Type B pancreatic cell (in vitro differentiated cells): ENCODE measurements at regions not wholly inside any gene's neighbourhood (a gene's known extent, or its start where the extent isn't known, plus 50 kb on each side); places are given as distances from the start of the nearest gene placed in this dataset.

Experiments used
- DNase-seq: peaks from one replicate; pipeline ENCODE4 v3.0.0; 2021; ENCODE audit warnings: mixed read lengths; ENCODE audit not compliant: unreplicated experiment; ENCODE audit errors: extremely low spot score
- H3K27ac Mint-ChIP-seq: 2 replicates; pipeline ENCODE4 v1.8.0; 2021; ENCODE audit warnings: mild to moderate bottlenecking, mixed read lengths
- H3K27me3 Mint-ChIP-seq: 2 replicates; pipeline ENCODE4 v1.8.0; 2021; ENCODE audit warnings: mixed read lengths
- H3K36me3 Mint-ChIP-seq: 2 replicates; pipeline ENCODE4 v1.8.0; 2021; ENCODE audit warnings: mixed read lengths
- H3K4me1 Mint-ChIP-seq: one replicate; pipeline ENCODE4 v1.8.0; 2021; ENCODE audit warnings: mixed read lengths; ENCODE audit not compliant: unreplicated experiment
- H3K4me3 Mint-ChIP-seq: 2 replicates; pipeline ENCODE4 v1.8.0; 2021; ENCODE audit warnings: mild to moderate bottlenecking, mixed read lengths
- H3K9me3 Mint-ChIP-seq: 2 replicates; pipeline ENCODE4 v1.8.0; 2021; ENCODE audit warnings: mixed read lengths
- TF ChIP-seq, protein P1 (sequence below): fragments of 200-600 bp; sonication (generic); conservative IDR thresholded peaks from 2 replicates; pipeline ENCODE4 v1.5.0; 2021; ENCODE audit warnings: antibody characterized with exemption, mild to moderate bottlenecking

DNA sequence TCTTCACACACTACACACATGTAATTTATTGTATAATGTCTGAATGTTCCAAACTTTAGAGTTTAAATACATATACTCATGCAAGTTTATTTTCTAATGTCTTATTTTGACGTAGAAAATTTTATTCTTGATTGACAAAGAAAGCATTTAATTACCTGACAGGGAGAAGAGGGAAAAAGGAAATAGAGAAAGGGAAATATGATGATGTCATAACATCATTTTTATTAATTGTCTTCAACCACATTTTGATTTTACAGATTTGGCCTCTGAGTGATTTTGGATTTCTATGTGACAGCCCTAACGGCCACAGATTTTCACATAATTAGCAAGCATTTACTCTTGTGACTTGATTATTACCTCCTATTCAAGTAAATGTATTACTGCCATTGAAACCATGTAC is 106.1 kb upstream of the FSTL4 start:
- Mint-ChIP-seq H3K36me3 (no peaks in the 10 kb centered on the region), H3K4me3 (no peak overlapping the region), H3K9me3 (peaks cover 21% of the 10 kb centered on the region), H3K27ac (no peak overlapping the region), H3K27me3 (peaks cover 11% of the 10 kb centered on the region), H3K4me1 (no peaks in the 10 kb centered on the region)
- TF ChIP-seq, protein P1, sequence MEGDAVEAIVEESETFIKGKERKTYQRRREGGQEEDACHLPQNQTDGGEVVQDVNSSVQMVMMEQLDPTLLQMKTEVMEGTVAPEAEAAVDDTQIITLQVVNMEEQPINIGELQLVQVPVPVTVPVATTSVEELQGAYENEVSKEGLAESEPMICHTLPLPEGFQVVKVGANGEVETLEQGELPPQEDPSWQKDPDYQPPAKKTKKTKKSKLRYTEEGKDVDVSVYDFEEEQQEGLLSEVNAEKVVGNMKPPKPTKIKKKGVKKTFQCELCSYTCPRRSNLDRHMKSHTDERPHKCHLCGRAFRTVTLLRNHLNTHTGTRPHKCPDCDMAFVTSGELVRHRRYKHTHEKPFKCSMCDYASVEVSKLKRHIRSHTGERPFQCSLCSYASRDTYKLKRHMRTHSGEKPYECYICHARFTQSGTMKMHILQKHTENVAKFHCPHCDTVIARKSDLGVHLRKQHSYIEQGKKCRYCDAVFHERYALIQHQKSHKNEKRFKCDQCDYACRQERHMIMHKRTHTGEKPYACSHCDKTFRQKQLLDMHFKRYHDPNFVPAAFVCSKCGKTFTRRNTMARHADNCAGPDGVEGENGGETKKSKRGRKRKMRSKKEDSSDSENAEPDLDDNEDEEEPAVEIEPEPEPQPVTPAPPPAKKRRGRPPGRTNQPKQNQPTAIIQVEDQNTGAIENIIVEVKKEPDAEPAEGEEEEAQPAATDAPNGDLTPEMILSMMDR = no peak
- no peak for DNase-seq

DNA sequence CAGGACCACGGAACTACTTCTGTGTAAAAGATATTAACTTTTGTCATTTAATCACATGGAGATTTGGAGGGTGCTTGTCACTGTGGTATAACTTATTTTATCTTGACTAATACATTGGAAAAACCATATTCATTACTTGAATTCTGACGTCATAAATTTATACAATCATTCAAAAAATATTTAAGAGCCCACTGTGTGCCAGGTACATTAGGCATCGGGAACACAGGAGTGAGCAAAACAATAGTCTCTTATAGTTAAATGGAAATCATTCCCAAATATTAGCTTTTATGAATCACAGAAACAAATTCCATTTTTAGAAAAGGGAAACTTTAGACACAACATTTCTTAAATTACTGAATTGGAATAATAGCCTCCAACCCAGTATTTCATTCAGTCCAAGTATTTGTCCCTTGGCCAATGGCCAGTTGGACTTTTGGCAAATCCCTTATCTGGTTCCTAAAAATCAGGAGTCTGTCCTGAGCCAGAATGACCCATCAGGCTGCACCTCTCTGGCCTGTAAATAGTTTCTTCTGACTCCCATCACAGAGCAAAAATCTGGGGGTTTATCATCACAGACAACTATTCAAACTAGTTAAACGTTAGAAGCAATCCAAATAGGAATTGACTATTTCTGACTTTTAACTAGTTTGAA is 104.3 kb upstream of the FSTL4 start:
- H3K27ac Mint-ChIP-seq = no peak overlapping the region
- DNase-seq = no peak
- H3K27me3 Mint-ChIP-seq = peaks cover 14% of the 10 kb centered on the region
- H3K36me3 Mint-ChIP-seq = no peaks in the 10 kb centered on the region
- no peaks in the 10 kb centered on the region for H3K4me1 Mint-ChIP-seq
- no peak overlapping the region for H3K4me3 Mint-ChIP-seq
- TF ChIP-seq, protein P1 = no peak
- H3K9me3 Mint-ChIP-seq = peaks cover 9% of the 10 kb centered on the region

DNA sequence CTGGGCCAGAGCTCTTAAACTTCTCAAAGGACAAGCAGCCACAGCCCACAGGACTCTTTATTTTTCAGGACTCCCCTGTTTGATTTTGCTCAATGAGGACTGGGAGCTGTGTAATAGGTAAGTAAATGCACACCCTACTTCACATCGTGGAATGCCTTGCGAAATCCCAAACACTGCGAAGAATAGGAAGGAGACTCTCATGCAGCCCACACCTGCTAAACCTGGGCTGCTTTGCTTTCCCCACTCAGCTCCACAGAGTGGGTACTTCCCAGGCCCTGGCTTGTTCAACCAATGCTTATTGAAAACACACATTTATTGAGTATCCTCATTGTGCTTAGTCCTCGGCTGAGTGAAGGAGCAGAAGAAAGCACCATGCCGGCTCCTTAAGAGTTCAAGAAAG is 103.3 kb upstream of the FSTL4 start:
- DNase-seq = no peak
- H3K27ac Mint-ChIP-seq = no peak overlapping the region
- H3K9me3 Mint-ChIP-seq = no peaks in the 10 kb centered on the region
- H3K36me3 Mint-ChIP-seq = no peaks in the 10 kb centered on the region
- H3K4me1 Mint-ChIP-seq = no peaks in the 10 kb centered on the region
- H3K4me3 Mint-ChIP-seq = no peak overlapping the region
- TF ChIP-seq, protein P1 = no peak
- H3K27me3 Mint-ChIP-seq = peaks cover 18% of the 10 kb centered on the region

DNA sequence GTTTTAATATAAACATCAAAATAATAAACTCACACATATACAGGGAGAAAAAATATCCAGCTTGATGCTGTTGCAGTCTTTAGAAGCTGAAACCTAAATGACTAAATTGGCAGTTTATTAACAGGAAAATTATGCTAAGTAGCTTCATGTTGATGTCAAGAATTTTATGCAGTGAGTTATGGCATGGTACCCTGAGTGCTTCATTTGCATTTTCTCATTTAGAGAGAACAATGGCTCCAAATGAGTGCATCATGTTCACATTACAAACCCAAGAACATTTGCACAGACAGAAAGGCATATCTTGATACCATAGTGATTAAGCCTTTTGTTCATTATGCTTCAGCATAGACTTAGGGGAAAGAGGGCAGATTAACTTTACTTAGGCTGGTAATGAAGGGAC is 102.9 kb upstream of the FSTL4 start:
- Mint-ChIP-seq H3K27ac (no peak overlapping the region), H3K9me3 (no peaks in the 10 kb centered on the region), H3K27me3 (peaks cover 18% of the 10 kb centered on the region), H3K4me1 (no peaks in the 10 kb centered on the region), H3K4me3 (no peak overlapping the region), H3K36me3 (no peaks in the 10 kb centered on the region)
- TF ChIP-seq, protein P1 = no peak
- DNase-seq = no peak

DNA sequence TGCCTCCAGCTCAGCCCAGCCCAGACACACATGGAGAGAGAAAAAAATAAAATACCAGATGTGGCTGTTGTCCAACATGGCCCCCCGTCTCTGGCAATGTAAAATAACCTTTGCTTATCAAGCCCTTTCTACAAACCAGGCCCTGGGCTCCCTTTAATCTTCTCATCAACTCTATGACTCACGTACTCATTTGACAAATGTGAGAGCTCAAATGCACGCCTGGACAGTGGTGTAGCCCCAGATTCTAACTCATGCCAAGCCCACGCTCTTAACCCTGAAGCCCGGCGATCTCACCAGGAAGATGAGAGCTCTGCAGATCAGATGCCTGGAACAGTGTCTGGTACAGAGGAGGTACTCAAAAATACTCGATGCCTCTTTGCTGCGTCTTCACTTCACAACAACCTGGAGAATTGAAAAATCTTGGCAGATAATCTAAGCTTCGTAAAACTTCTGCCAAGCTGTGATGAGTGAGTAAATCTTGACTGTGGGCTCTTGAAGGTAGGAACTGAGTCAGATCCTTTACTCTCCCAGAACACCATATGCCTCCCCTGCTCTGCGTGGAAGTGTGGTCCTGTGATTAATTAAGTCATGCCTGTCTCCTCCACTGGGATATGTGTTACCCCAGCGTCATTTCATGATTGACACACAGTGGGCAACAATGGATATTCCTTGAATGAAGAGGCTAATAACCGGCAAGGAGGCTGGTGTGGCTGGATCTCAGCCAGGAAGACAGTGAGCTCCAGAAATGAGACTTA is 102.0 kb upstream of the FSTL4 start:
- Mint-ChIP-seq H3K9me3 (no peaks in the 10 kb centered on the region), H3K27me3 (peaks cover 21% of the 10 kb centered on the region), H3K4me1 (peaks cover 3% of the 10 kb centered on the region), H3K36me3 (no peaks in the 10 kb centered on the region), H3K4me3 (no peak overlapping the region), H3K27ac (no peak overlapping the region)
- TF ChIP-seq, protein P1 = no peak
- DNase-seq = peak; percentile 40
